Neural cell (in vitro differentiated cells): ENCODE measurements at regions not wholly inside any gene's neighbourhood (a gene's known extent, or its start where the extent isn't known, plus 50 kb on each side); places are given as distances from the start of the nearest gene placed in this dataset.
A peak's percentile ranks its signal among the peaks of the same experiment; 100 is the strongest.

Source experiments
- H2AFZ ChIP-seq: fragments of 200-600, 300-800 bp; sonication (generic), shearing (Covaris generic); 2 replicates; pipeline ENCODE4 v1.6.0; 2014; ENCODE audit warnings: low read depth, mild to moderate bottlenecking, antibody characterized with exemption, low read length, moderate library complexity
- H3F3A ChIP-seq: fragments of 200-600 bp; shearing (Covaris generic); 2 replicates; pipeline ENCODE4 v1.6.1; 2016; ENCODE audit warnings: mild to moderate bottlenecking, moderate library complexity, mixed read lengths, antibody characterized with exemption, low read length; ENCODE audit not compliant: insufficient read depth, poor library complexity, severe bottlenecking
- H3K27ac ChIP-seq: fragments of 200-600, 300-800 bp; sonication (generic), shearing (Covaris generic); 2 replicates; pipeline ENCODE4 v1.5.1; 2014; ENCODE audit warnings: mild to moderate bottlenecking, low read length, moderate library complexity
- H3K27me3 ChIP-seq: fragments of 300-800, 200-600 bp; sonication (generic), shearing (Covaris generic); 2 replicates; pipeline ENCODE4 v1.6.0; 2014; ENCODE audit warnings: mild to moderate bottlenecking, low read depth, low read length, moderate library complexity; ENCODE audit not compliant: insufficient read depth
- H3K36me3 ChIP-seq: fragments of 300-800, 200-600 bp; sonication (generic), shearing (Covaris generic); 2 replicates; pipeline ENCODE4 v1.5.1; 2014; ENCODE audit warnings: mild to moderate bottlenecking, antibody characterized with exemption, low read length, moderate library complexity; ENCODE audit not compliant: insufficient read depth
- H3K4me2 ChIP-seq: fragments of 300-800, 200-600 bp; sonication (generic), shearing (Covaris generic); 2 replicates; pipeline ENCODE4 v1.6.0; 2014; ENCODE audit warnings: mild to moderate bottlenecking, low read length
- H3K4me3 ChIP-seq: fragments of 300-800, 200-600 bp; sonication (generic), shearing (Covaris generic); 2 replicates; pipeline ENCODE4 v1.5.1; 2014; ENCODE audit warnings: mild to moderate bottlenecking, low read length, moderate library complexity
- H3K79me2 ChIP-seq: fragments of 200-600 bp; shearing (Covaris generic); replicated peaks from 2 replicates; pipeline ENCODE4 v1.6.0; 2014; ENCODE audit warnings: mild to moderate bottlenecking, low read length, moderate library complexity; ENCODE audit not compliant: insufficient read depth
- H3K9ac ChIP-seq: fragments of 300-800, 200-600 bp; sonication (generic), shearing (Covaris generic); 2 replicates; pipeline ENCODE4 v1.6.1; 2016; ENCODE audit warnings: mild to moderate bottlenecking, low read length, mixed read lengths
- H3K9me2 ChIP-seq: fragments of 200-600 bp; shearing (Covaris generic); 2 replicates; pipeline ENCODE4 v1.6.1; 2016; ENCODE audit warnings: mild to moderate bottlenecking, low read length, mixed read lengths; ENCODE audit not compliant: insufficient read depth
- H3K9me3 ChIP-seq: fragments of 200-600, 300-800 bp; sonication (generic), shearing (Covaris generic); 2 replicates; pipeline ENCODE4 v1.6.1; 2016; ENCODE audit warnings: mild to moderate bottlenecking, mixed run types, low read length, moderate library complexity, mixed read lengths
- H4K20me1 ChIP-seq: fragments of 200-600 bp; shearing (Covaris generic); 2 replicates; pipeline ENCODE4 v1.6.1; 2016; ENCODE audit warnings: mild to moderate bottlenecking, mixed run types; ENCODE audit not compliant: insufficient read depth
- CTCF ChIP-seq: fragments of 450-650 bp; IDR thresholded peaks from 2 replicates; pipeline ENCODE4 v1.5.1; 2014; ENCODE audit warnings: antibody characterized with exemption, mild to moderate bottlenecking, moderate library complexity; ENCODE audit not compliant: poor library complexity, severe bottlenecking
- EP300 ChIP-seq: fragments of 450-650 bp; conservative IDR thresholded peaks from 2 replicates; pipeline ENCODE4 v1.6.1; 2014; ENCODE audit warnings: antibody characterized with exemption, mild to moderate bottlenecking, moderate library complexity; ENCODE audit not compliant: poor library complexity, severe bottlenecking
- EZH2 ChIP-seq: fragments of 200-600, 300-800 bp; shearing (Covaris generic), sonication (generic); IDR thresholded peaks from 2 replicates; pipeline ENCODE4 v1.6.1; 2014; ENCODE audit warnings: antibody characterized with exemption, low read length, borderline replicate concordance, mild to moderate bottlenecking; ENCODE audit not compliant: insufficient read depth, poor library complexity, severe bottlenecking
- MXI1 ChIP-seq: fragments of 450-650 bp; conservative IDR thresholded peaks from 2 replicates; pipeline ENCODE4 v1.6.1; 2014; ENCODE audit warnings: antibody characterized with exemption, mild to moderate bottlenecking; ENCODE audit not compliant: poor library complexity, severe bottlenecking
- POLR2AphosphoS5 ChIP-seq: IDR thresholded peaks from 2 replicates; pipeline ENCODE4 v1.6.1; 2012
- RAD21 ChIP-seq: fragments of 450-650 bp; conservative IDR thresholded peaks from 2 replicates; pipeline ENCODE4 v1.6.1; 2014; ENCODE audit warnings: antibody characterized with exemption, mild to moderate bottlenecking, moderate library complexity
- REST ChIP-seq: IDR thresholded peaks from 2 replicates; pipeline ENCODE4 v1.6.1; 2012; ENCODE audit warnings: borderline replicate concordance
- SMC3 ChIP-seq: fragments of 450-650 bp; conservative IDR thresholded peaks from 2 replicates; pipeline ENCODE4 v1.6.1; 2014; ENCODE audit warnings: antibody characterized with exemption, mild to moderate bottlenecking, moderate library complexity; ENCODE audit not compliant: poor library complexity
- TAF1 ChIP-seq: IDR thresholded peaks from 2 replicates; pipeline ENCODE4 v1.6.1; 2012; ENCODE audit warnings: low read depth

- Histone ChIP-seq H3K79me2 (no peaks in the 10 kb centered on the region), H3K9me3 (no peaks in the 10 kb centered on the region), H3K36me3 (no peaks in the 10 kb centered on the region), H3K27me3 (no peaks in the 10 kb centered on the region), H3K27ac (no peak overlapping the region), H3K4me2 (no peak overlapping the region), H3K4me3 (no peak overlapping the region), H3F3A (no peaks in the 10 kb centered on the region), H2AFZ (no peak overlapping the region), H3K9me2 (no peaks in the 10 kb centered on the region), H3K9ac (no peak overlapping the region), H4K20me1 (no peaks in the 10 kb centered on the region)
- TF ChIP-seq TAF1 (no peak), SMC3 (no peak), MXI1 (no peak), EZH2 (no peak), REST (no peak), EP300 (no peak), CTCF (no peak), RAD21 (no peak), POLR2AphosphoS5 (no peak)
Observed at GRCh38 chr16:73430138-73430537, 382.2 kb upstream of the ZFHX3 start.

- Histone ChIP-seq H3K4me3 (no peak overlapping the region), H3K27ac (no peak overlapping the region), H4K20me1 (no peaks in the 10 kb centered on the region), H3K79me2 (no peaks in the 10 kb centered on the region), H3F3A (no peaks in the 10 kb centered on the region), H3K36me3 (no peaks in the 10 kb centered on the region), H3K9me2 (no peaks in the 10 kb centered on the region), H3K27me3 (no peaks in the 10 kb centered on the region), H2AFZ (no peak overlapping the region), H3K4me2 (no peak overlapping the region), H3K9me3 (no peaks in the 10 kb centered on the region), H3K9ac (no peak overlapping the region)
- TF ChIP-seq POLR2AphosphoS5: no peak
- TF ChIP-seq SMC3: no peak
- TF ChIP-seq RAD21: no peak
Observed at GRCh38 chr16:73428121-73428520, 380.2 kb upstream of the ZFHX3 start.

GRCh38 chr16:73427164-73427563 lies 379.2 kb upstream of the ZFHX3 start:
- no peaks in the 10 kb centered on the region for H4K20me1 ChIP-seq
- no peaks in the 10 kb centered on the region for H3K79me2 ChIP-seq
- H3K27ac ChIP-seq: peak overlapping the region; percentile 45
- no peaks in the 10 kb centered on the region for H3K9me2 ChIP-seq
- no peak overlapping the region for H3K4me2 ChIP-seq
- H3K9ac ChIP-seq: peak overlapping the region; percentile 34
- no peaks in the 10 kb centered on the region for H3F3A ChIP-seq
- H3K36me3 ChIP-seq: no peaks in the 10 kb centered on the region
- H2AFZ ChIP-seq: no peak overlapping the region
- no peak for TF ChIP-seq MXI1
- no peak for TF ChIP-seq SMC3
- TF ChIP-seq RAD21: no peak
- no peak for TF ChIP-seq EZH2
- no peak for TF ChIP-seq POLR2AphosphoS5
- TF ChIP-seq TAF1: no peak
- no peak for TF ChIP-seq CTCF
- TF ChIP-seq REST: no peak
- TF ChIP-seq EP300: no peak
- no peak overlapping the region for H3K4me3 ChIP-seq
- H3K9me3 ChIP-seq: no peaks in the 10 kb centered on the region
- no peaks in the 10 kb centered on the region for H3K27me3 ChIP-seq
